ENCODE measurements at regions not wholly inside any gene's neighbourhood (a gene's known extent, or its start where the extent isn't known, plus 50 kb on each side); places are given as distances from the start of the nearest gene placed in this dataset.
"Not testable (repeated sequence)": the region's sequence is repeated elsewhere in the genome, so short reads cannot be mapped to it uniquely, and the experiment has no call there.

- H3K27ac ChIP-seq, result no peak overlapping the region
- no peaks in the 10 kb centered on the region for H3K36me3 ChIP-seq
- H3K4me1 ChIP-seq, result no peaks in the 10 kb centered on the region
- H3K4me3 ChIP-seq, result no peak overlapping the region
- no peaks in the 10 kb centered on the region for H3K9me3 ChIP-seq
- intact Hi-C loops (cut with DNase I; ENCODE audit: low total_unique reads), result no loop called here
- TF ChIP-seq POLR2AphosphoS5 (IDR thresholded peaks at IDR 0.05), result no peak
- TF ChIP-seq POLR2A (IDR thresholded peaks at IDR 0.05), result no peak
- TF ChIP-seq CTCF (IDR thresholded peaks at IDR 0.05), result no peak
- DNase-seq (ENCODE audit: low spot score in 2 of 2), result no peak
- no peaks in the 10 kb centered on the region for H3K27me3 ChIP-seq
Measured at GRCh38 chr17:27203241-27203640, 90.7 kb upstream of the WSB1 start.

- intact Hi-C loops (cut with DNase I; ENCODE audit: low total_unique reads), result no loop called here
- no peak for DNase-seq (ENCODE audit: low spot score in 2 of 2)
Measured at GRCh38 chr17:27206447-27206846, 87.5 kb upstream of the WSB1 start.

GRCh38 chr17:27207073-27207513 is 86.8 kb upstream of the WSB1 start:
- no peak overlapping the region for H3K27ac ChIP-seq
- H3K9me3 ChIP-seq, result no peaks in the 10 kb centered on the region
- no peaks in the 10 kb centered on the region for H3K4me1 ChIP-seq
- DNase-seq (ENCODE audit: low spot score in 2 of 2), result no peak
- H3K4me3 ChIP-seq, result no peak overlapping the region
- TF ChIP-seq CTCF (IDR thresholded peaks at IDR 0.05), result no peak
- no peak for TF ChIP-seq POLR2A (IDR thresholded peaks at IDR 0.05)
- no peak for TF ChIP-seq POLR2AphosphoS5 (IDR thresholded peaks at IDR 0.05)
- intact Hi-C loops (cut with DNase I; ENCODE audit: low total_unique reads), result no loop called here
- H3K36me3 ChIP-seq, result no peaks in the 10 kb centered on the region
- H3K27me3 ChIP-seq, result no peaks in the 10 kb centered on the region

More at GRCh38 chr17:27206447-27206846, 87.5 kb upstream of the WSB1 start:
- no peaks in the 10 kb centered on the region for H3K27me3 ChIP-seq
- TF ChIP-seq POLR2A (IDR thresholded peaks at IDR 0.05) (no peak), POLR2AphosphoS5 (IDR thresholded peaks at IDR 0.05) (no peak), CTCF (IDR thresholded peaks at IDR 0.05) (no peak)
- no peaks in the 10 kb centered on the region for H3K4me1 ChIP-seq
- no peak overlapping the region for H3K27ac ChIP-seq
- H3K4me3 ChIP-seq, result no peak overlapping the region
- no peaks in the 10 kb centered on the region for H3K36me3 ChIP-seq
- H3K9me3 ChIP-seq, result no peaks in the 10 kb centered on the region

- H3K9me3 ChIP-seq; intact Hi-C loops (cut with DNase I; ENCODE audit: low total_unique reads): not testable (repeated sequence)
Measured at GRCh38 chr17:27208370-27208769, 85.5 kb upstream of the WSB1 start.

GRCh38 chr17:27209316-27209715 is 84.6 kb upstream of the WSB1 start:
- intact Hi-C loops (cut with DNase I; ENCODE audit: low total_unique reads), result no loop called here
- DNase-seq (ENCODE audit: low spot score in 2 of 2), result no peak
- Histone ChIP-seq H3K27ac (no peak overlapping the region), H3K4me3 (no peak overlapping the region), H3K4me1 (no peaks in the 10 kb centered on the region), H3K9me3 (no peaks in the 10 kb centered on the region), H3K36me3 (no peaks in the 10 kb centered on the region), H3K27me3 (no peaks in the 10 kb centered on the region)
- no peak for TF ChIP-seq CTCF (IDR thresholded peaks at IDR 0.05)
- no peak for TF ChIP-seq POLR2A (IDR thresholded peaks at IDR 0.05)
- no peak for TF ChIP-seq POLR2AphosphoS5 (IDR thresholded peaks at IDR 0.05)

More at GRCh38 chr17:27208370-27208769, 85.5 kb upstream of the WSB1 start:
- H3K27ac ChIP-seq; H3K4me3 ChIP-seq; H3K27me3 ChIP-seq; H3K36me3 ChIP-seq; H3K4me1 ChIP-seq; DNase-seq (ENCODE audit: low spot score in 2 of 2): not testable (repeated sequence)

GRCh38 chr17:27210809-27211208 is 83.1 kb upstream of the WSB1 start:
- DNase-seq (ENCODE audit: low spot score in 2 of 2); H3K4me1 ChIP-seq; H3K9me3 ChIP-seq; H3K4me3 ChIP-seq; H3K36me3 ChIP-seq; H3K27me3 ChIP-seq; H3K27ac ChIP-seq; intact Hi-C loops (cut with DNase I; ENCODE audit: low total_unique reads): not testable (repeated sequence)

Measured in breast epithelium (tissue), 4 donors.